Stimulated activated CD8-positive, alpha-beta memory T cell treated with anti-CD3 and anti-CD28 coated beads, Interleukin-4, amount 100 ng/mL, for 4 hours (primary cell): ENCODE measurements at regions not wholly inside any gene's neighbourhood (a gene's known extent, or its start where the extent isn't known, plus 50 kb on each side); places are given as distances from the start of the nearest gene placed in this dataset.
"Not testable (repeated sequence)": the region's sequence is repeated elsewhere in the genome, so short reads cannot be mapped to it uniquely, and the experiment has no call there.

Source experiments
- DNase-seq, 2 donors: peaks; one replicate each; pipeline ENCODE4 v3.0.0-alpha.2; 2020; ENCODE audit warnings: low read depth in 2 of 2, low spot score in 1 of 2

GRCh38 chrX:69431420-69431819 is 72.7 kb upstream of the NALF2 start:
- no peak for DNase-seq

GRCh38 chrX:69430785-69431184 is 73.3 kb upstream of the NALF2 start:
- DNase-seq: no peak

- DNase-seq: no peak
These were observed 74.6 kb upstream of the NALF2 start for GRCh38 chrX:69429339-69430015.

GRCh38 chrX:69428216-69428615 is 75.9 kb upstream of the NALF2 start:
- DNase-seq: no peak

GRCh38 chrX:69424910-69425309 is 79.2 kb upstream of the NALF2 start:
- no peak for DNase-seq

DNA sequence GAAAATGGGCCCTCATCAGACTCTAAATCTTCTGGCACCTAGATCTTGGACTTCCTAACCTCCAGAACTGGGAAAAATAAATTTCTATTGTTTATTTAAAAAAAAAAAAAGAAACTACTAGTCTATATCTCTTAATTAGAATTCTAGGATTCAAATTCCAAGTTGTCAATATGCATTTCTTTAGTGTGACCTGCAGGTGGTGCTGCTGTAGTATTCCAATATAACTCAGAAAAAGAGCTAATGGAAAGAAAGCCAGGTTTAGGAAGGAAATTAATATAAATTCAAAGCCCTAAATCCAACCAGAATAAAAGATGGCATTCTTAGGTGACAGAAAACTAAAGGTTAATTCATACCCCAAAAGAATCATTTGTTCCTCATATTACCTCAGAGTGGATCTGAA is 80.0 kb upstream of the NALF2 start:
- DNase-seq: no peak

DNA sequence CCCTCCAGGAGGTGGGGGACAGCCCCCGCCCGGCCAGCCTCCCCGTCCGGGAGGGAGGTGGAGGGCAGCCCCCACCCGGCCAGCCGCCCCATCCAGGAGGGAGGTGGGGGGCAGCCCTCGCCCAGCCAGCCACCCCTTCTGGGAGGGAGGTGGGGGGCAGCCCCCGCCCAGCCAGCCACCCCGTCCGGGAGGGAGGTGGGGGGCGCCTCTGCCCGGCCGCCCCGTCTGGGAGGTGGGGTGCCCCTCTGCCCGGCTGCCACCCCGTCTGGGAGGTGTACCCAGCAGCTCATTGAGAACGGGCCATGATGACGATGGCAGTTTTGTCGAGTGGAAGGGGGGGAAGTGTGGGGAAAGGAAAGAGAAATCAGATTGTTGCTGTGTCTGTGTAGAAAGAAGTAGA is 81.9 kb upstream of the NALF2 start:
- not testable (repeated sequence) for DNase-seq

DNA sequence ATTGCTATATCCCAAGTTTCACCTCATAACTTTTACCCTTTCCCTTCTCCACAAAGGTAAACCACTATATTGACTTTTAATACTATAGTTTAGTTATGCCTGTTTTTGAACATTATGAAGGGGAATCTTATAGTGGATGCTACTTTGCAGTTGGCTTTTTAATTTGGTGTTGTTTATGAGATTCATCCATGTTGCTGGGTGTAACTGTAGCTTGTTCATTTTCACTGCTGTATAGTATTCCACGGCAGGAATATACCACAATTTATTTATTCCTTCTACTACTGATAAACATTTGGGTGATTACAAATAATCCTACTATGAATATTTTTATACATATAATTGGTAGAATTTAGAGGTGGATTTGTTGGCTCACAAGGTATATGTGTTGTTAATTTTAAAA is 88.4 kb upstream of the NALF2 start:
- no peak for DNase-seq

DNA sequence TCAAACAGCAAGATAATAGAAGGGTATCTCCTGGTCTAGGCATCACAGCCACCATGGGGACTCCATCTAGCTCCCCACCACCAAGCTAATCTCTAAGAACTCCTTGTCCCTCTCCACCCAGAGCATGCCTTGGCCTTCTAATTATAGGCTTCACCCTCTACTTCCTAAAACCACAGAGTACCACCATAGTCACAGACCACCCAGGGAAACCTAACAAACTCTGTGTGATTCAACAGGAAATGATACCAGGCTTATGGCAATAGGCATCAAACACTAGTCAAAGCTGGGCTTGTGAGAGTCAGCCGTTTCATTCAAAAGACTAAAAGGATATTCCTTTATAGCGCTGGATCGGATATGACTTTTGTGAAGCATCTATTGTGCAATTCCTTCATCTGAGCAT is 91.5 kb upstream of the NALF2 start:
- DNase-seq: no peak

DNA sequence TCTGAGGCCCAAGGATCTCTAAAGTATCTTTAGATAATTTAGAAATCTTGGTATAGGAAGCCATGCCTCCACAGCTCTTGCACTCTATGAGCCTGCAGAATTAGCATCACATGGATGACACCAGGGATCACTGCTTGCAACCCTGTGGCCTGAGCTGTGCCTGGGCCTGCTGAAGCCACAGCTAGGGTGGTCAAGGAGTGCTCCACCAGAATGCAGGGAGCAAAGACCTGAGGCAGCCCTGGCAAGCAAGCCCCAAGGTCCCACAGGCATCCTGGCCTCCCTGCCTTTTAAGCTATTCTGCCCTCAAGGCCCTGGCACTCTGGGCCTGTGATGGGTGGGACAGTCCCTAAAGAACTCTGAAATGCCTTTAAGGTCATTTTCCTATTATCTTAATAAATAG is 105.2 kb upstream of the NALF2 start:
- DNase-seq: no peak

DNA sequence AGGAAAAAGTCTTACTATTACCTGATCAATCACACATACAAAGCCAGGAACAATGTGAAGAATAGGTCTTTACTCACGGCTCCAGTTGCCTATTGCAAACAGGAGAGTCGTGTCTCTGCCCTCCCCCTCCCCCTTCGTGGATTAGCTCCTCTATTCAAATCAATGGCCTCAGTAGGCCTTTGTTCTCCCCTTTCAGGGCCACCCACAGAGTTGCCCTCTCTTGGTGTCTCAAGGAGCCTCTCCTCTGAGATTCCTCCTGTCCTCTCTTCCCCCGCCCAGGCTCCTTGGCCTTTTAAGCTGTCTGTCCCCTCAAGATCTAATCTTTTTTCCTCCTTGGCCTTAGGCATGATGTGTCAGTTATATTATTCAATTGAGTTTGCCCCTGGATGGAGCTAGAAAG is 107.2 kb upstream of the NALF2 start:
- no peak for DNase-seq

- DNase-seq: no peak
These were observed 108.8 kb upstream of the NALF2 start for GRCh38 chrX:69395306-69395705.

- no peak for DNase-seq
These were observed 115.0 kb upstream of the NALF2 start for GRCh38 chrX:69389101-69389501.

GRCh38 chrX:69388526-69388925 is 115.6 kb upstream of the NALF2 start:
- no peak for DNase-seq

DNA sequence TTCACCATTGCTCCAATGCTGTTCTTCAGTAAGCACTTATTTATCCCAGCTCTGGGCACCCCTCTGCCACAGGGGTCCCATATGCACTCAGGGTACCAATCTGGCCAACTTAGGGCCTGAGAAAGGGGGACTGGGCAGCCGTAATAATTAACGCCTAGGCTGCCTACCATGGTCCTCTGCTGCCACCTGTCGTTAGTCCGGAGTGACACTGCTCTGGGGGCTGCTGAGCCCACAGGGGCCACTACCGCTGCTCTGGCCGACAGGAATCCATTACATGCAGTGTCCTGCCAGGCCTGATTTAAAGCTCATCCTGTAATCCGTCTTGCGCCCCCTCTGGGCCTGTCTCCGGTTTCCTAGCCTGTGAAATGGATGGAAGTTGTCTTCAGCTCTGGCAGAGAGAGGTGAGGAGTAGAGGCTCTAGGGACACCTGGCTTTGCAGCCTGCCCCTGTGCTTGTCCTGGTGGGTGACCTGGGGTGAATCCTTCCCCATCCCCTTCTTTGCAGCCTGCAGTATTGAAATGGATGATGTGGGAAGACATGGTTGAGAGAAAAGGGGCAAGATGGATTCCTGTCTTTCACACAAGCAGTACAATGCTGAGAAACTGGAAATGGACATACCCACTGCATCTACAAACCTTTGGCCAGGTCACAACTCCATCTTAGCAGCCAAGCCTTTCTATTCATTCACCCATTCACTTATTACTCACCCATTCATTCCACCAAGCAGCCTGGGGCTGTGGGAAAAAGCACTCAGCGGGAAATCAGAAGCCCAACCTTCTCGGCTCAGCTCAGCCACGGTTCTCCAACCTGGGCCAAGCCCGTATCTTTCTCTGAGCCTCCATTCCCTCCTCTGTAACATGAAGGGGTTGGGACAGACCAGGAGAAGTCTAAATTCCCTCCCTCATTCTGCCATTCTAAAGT is 116.3 kb upstream of the NALF2 start:
- no peak for DNase-seq

DNA sequence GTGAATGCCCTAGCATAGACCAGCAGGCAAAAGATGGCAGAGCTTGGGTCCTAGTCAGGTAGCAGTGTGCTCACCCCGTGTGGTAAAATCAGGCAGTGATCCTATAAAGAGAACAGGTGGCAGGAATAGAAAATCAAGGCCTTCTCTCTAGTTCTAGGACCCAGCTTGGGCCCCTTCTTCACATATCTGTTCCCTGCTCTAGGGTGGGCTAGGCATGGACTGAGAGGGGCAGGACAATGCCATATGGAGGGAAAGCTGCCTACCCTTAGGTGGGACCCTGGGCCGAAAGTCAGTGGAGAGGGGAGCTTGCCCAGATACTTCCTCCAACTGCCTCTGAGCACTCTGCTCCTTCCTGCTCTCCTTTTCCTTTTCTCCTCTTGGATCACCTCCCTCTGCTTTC is 117.4 kb upstream of the NALF2 start:
- no peak for DNase-seq

DNA sequence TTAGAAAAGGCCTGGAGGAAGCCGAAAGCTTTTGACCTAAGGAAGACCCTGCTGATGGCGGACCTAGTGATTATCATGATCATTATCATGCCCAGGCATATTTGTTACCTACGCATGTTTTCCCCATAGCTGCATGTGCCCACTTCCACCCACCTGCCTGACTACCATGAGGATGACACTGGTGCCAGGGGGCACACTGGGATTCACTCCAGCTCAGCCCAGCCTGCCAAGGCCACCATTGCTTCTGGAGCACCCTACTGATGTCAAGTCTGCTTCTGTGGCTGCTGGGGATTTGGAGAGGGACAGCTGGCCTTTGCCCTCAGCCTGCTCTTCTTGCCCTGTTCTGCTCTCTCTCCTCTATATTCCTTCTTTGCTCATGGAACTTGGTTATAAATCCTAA is 124.7 kb upstream of the NALF2 start:
- no peak for DNase-seq

GRCh38 chrX:69374569-69374968 is 129.6 kb upstream of the NALF2 start:
- no peak for DNase-seq

- DNase-seq: no peak
These were observed 131.7 kb upstream of the NALF2 start for GRCh38 chrX:69372435-69372834.

DNA sequence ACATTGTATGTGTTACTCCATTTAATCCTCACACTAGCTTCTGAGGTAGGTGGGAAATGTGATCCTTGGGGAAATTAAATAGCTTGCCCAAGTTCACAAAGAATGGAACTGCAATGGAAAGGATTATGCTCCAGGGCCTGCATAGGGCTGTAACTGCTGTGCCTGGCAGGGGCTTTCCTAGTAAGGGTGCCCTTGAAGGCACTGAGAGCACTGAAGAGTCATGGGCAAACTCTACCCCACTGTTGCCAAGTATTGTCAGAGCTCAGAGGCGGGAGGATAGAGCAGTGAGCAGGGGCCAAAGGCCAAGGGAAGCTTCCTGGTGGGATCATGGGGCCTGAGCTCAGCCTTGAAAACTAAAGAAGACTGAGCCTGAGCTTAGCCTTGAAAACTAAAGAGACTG is 133.0 kb upstream of the NALF2 start:
- DNase-seq: no peak

GRCh38 chrX:69369999-69370398 is 134.1 kb upstream of the NALF2 start:
- no peak for DNase-seq

GRCh38 chrX:69366183-69366582 is 137.9 kb upstream of the NALF2 start:
- DNase-seq: no peak

GRCh38 chrX:69365755-69366154 is 138.4 kb upstream of the NALF2 start:
- no peak for DNase-seq
